Left ventricle myocardium inferior (tissue), 1 donor: ENCODE measurements at regions not wholly inside any gene's neighbourhood (a gene's known extent, or its start where the extent isn't known, plus 50 kb on each side); places are given as distances from the start of the nearest gene placed in this dataset.
"Not testable (repeated sequence)": the region's sequence is repeated elsewhere in the genome, so short reads cannot be mapped to it uniquely, and the experiment has no call there.

Experiments
- DNase-seq: peaks from one replicate; pipeline ENCODE4 v3.0.0-alpha.2; 2020
- H3K27ac ChIP-seq: fragments of 200-600 bp; replicated peaks from 2 replicates; pipeline ENCODE4 v1.8.0; 2021
- H3K27me3 ChIP-seq: fragments of 200-600 bp; 2 replicates; pipeline ENCODE4 v1.8.0; 2021; ENCODE audit warnings: low read depth
- H3K36me3 ChIP-seq: fragments of 200-600 bp; 2 replicates; pipeline ENCODE4 v1.8.0; 2021
- H3K4me1 ChIP-seq: fragments of 200-600 bp; 2 replicates; pipeline ENCODE4 v1.8.0; 2021
- H3K4me3 ChIP-seq: fragments of 200-600 bp; 2 replicates; pipeline ENCODE4 v1.8.0; 2021; ENCODE audit warnings: mild to moderate bottlenecking, moderate library complexity
- H3K9me3 ChIP-seq: fragments of 200-600 bp; replicated peaks from 2 replicates; pipeline ENCODE4 v1.8.0; 2021
- intact Hi-C: fragments of 100-400 bp; cut with micrococcal nuclease; formaldehyde crosslinking; loops from one replicate; pipeline ENCODE4 v1.11.0; 2022
- TF ChIP-seq, protein P1 (sequence below): fragments of 200-600 bp; IDR thresholded peaks from 2 replicates; pipeline ENCODE4 v1.8.0; 2021; ENCODE audit warnings: antibody characterized with exemption, mild to moderate bottlenecking, borderline replicate concordance
- donor health status: DM: no; HTN: yes; CAD: no; lungs with severe emphysema.

DNA sequence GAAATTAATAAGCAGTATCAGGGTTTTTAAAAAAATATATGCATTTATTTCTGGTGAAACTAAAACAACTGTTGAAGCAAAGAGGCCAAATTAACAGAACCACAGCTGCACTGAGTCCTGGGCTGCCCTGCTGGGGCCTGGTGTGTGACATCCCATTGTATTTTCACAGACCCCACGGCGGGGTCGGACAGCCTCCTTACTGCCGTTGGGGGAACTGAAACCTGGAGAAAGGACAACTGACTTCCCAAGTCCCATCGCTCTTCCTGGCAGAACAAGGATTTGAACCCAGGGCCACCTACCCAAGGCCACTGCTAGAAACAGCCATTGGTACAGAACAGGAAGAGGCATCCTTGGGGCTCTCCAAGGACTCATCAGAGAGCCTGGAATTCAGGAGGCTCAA is 114.8 kb upstream of the SFSWAP start:
- H3K27me3 ChIP-seq = peaks cover 64% of the 10 kb centered on the region
- H3K4me1 ChIP-seq = no peaks in the 10 kb centered on the region
- no peak overlapping the region for H3K4me3 ChIP-seq
- TF ChIP-seq, protein P1, sequence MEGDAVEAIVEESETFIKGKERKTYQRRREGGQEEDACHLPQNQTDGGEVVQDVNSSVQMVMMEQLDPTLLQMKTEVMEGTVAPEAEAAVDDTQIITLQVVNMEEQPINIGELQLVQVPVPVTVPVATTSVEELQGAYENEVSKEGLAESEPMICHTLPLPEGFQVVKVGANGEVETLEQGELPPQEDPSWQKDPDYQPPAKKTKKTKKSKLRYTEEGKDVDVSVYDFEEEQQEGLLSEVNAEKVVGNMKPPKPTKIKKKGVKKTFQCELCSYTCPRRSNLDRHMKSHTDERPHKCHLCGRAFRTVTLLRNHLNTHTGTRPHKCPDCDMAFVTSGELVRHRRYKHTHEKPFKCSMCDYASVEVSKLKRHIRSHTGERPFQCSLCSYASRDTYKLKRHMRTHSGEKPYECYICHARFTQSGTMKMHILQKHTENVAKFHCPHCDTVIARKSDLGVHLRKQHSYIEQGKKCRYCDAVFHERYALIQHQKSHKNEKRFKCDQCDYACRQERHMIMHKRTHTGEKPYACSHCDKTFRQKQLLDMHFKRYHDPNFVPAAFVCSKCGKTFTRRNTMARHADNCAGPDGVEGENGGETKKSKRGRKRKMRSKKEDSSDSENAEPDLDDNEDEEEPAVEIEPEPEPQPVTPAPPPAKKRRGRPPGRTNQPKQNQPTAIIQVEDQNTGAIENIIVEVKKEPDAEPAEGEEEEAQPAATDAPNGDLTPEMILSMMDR = no peak
- DNase-seq = no peak
- no peaks in the 10 kb centered on the region for H3K36me3 ChIP-seq
- no peaks in the 10 kb centered on the region for H3K9me3 ChIP-seq
- intact Hi-C loops = no loop called here
- no peak overlapping the region for H3K27ac ChIP-seq

GRCh38 chr12:131597333-131597732 is 113.6 kb upstream of the SFSWAP start:
- Histone ChIP-seq H3K4me3 (no peak overlapping the region), H3K36me3 (no peaks in the 10 kb centered on the region), H3K27ac (no peak overlapping the region), H3K27me3 (peaks cover 59% of the 10 kb centered on the region), H3K4me1 (no peaks in the 10 kb centered on the region), H3K9me3 (no peaks in the 10 kb centered on the region)
- intact Hi-C loops = no loop called here
- no peak for DNase-seq
- TF ChIP-seq, protein P1 = no peak

GRCh38 chr12:131598717-131599116 is 112.2 kb upstream of the SFSWAP start:
- TF ChIP-seq, protein P1 = no peak
- no peak for DNase-seq
- H3K36me3 ChIP-seq = no peaks in the 10 kb centered on the region

DNA sequence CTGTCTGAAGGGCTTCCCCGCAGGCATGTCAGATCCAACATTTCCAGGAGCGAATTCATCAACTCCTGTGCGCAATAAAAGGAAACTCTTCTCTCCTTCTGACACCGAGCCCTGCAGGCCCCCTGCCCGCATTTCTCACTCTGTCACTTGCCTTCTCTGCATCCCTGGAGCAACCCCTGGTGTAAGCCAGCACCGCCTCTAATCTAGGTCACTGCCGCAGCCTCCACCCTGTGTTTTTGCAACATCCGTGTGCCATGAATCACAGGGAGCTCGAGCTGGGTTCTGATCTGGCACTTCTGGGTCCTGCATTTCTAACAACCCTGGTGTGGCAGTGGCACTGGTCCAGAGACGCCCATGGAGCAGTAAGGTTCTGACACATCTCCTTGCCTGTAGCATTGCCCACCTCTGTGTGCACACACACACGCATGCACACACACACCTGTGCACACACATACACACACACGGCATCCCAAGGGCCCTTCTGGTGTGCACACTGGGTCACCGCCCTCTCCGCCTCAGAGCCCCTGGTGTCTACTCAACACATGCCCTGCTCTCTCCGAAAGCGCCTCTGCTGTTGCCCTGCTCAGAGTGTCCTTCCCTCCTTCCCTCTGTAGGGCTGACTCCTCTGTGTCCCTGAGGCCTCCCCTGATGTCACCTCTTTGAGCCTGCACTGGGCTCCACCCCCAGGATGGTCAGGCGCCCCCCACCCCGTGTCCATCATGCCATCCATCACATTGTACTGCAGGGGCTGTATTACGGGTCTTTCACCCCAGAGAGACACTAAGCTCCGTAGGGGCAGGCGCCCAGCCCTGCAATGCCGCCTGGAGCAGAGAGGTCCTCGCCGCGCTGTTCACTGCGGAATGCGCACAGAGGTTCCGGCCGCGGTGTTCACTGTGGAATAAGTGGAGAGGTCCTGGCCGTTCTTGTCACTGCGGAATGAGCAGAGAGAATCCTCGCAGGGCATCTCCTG is 111.4 kb upstream of the SFSWAP start:
- H3K9me3 ChIP-seq = no peaks in the 10 kb centered on the region
- H3K4me1 ChIP-seq = no peaks in the 10 kb centered on the region
- no peaks in the 10 kb centered on the region for H3K36me3 ChIP-seq
- intact Hi-C loops = no loop called here
- peaks cover 69% of the 10 kb centered on the region for H3K27me3 ChIP-seq
- TF ChIP-seq, protein P1 = no peak
- H3K4me3 ChIP-seq = no peak overlapping the region
- H3K27ac ChIP-seq = no peak overlapping the region
- DNase-seq = no peak

More at GRCh38 chr12:131598717-131599116, 112.2 kb upstream of the SFSWAP start:
- intact Hi-C loops = no loop called here
- H3K4me3 ChIP-seq = no peak overlapping the region
- no peak overlapping the region for H3K27ac ChIP-seq
- H3K4me1 ChIP-seq = no peaks in the 10 kb centered on the region
- H3K9me3 ChIP-seq = no peaks in the 10 kb centered on the region
- peaks cover 61% of the 10 kb centered on the region for H3K27me3 ChIP-seq

GRCh38 chr12:131600160-131600532 is 110.7 kb upstream of the SFSWAP start:
- TF ChIP-seq, protein P1 = no peak
- Histone ChIP-seq H3K4me3 (no peak overlapping the region), H3K27me3 (peaks cover 76% of the 10 kb centered on the region), H3K27ac (no peak overlapping the region), H3K9me3 (no peaks in the 10 kb centered on the region), H3K36me3 (no peaks in the 10 kb centered on the region), H3K4me1 (no peaks in the 10 kb centered on the region)
- intact Hi-C loops = no loop called here
- no peak for DNase-seq

DNA sequence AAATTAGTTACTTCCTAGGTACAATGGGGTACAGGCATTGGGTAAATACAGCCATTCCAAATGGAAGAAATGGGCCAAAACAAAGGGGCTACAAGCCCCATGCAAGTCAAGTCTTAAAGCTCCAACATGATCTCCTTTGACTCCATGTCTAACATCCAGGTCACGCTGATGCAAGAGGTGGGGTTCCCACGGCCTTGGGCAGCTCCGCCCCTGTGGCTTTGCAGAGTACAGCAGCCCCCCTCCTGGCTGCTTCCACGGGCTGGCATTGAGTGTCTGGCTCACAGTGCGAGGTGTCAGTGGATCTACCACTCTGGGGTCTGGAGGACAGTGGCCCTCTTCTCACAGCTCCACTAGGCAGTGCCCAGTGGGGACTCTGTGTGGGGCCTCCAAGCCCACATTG is 109.4 kb upstream of the SFSWAP start:
- H3K4me3 ChIP-seq, H3K27ac ChIP-seq, H3K4me1 ChIP-seq, H3K36me3 ChIP-seq, H3K9me3 ChIP-seq, intact Hi-C loops, DNase-seq: not testable (repeated sequence)
- H3K27me3 ChIP-seq = peaks cover 76% of the 10 kb centered on the region
